Limb (tissue), 2 donors: ENCODE measurements at regions not wholly inside any gene's neighbourhood (a gene's known extent, or its start where the extent isn't known, plus 50 kb on each side); places are given as distances from the start of the nearest gene placed in this dataset.

Experiments
- DNase-seq, 2 donors: peaks; one replicate each; pipeline ENCODE4 v3.0.0-alpha.2; 2016; ENCODE audit errors: extremely low spot score in 2 of 2

DNA sequence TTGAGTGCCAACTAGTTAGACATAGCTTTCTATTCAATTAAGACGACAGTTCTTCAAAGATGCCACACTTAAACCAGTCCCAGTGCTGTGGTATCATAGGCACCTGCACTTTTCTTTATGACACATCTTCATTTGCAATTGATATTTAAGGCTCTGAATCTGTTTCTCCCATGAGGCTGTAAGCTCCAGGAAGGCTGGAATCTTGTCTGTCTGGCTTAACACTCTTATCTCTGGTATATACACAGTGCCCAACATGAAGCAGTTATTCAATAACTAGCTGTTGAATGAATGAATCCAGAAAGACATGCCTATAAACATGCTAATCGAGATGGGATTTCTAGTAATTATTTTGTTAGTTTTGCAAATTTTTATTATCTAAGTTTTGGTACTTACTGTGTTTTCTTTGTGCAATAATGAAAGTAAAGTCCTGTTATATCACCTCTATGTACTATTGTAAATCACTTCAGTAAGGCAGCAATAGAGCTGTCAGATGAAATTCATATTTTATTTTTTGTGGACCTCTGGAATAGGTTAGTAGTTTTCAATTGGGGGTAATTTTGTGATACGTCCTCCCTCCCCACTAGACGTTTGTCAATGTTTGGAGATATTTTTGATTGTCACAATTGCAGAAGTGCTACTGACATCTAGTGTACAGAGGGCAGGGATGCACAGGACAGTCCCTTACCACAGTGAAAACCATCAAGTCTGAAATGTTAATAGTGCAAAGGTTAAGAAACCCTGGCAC lies 51.3 kb upstream of the STEAP4 start:
- DNase-seq, result no peak

DNA sequence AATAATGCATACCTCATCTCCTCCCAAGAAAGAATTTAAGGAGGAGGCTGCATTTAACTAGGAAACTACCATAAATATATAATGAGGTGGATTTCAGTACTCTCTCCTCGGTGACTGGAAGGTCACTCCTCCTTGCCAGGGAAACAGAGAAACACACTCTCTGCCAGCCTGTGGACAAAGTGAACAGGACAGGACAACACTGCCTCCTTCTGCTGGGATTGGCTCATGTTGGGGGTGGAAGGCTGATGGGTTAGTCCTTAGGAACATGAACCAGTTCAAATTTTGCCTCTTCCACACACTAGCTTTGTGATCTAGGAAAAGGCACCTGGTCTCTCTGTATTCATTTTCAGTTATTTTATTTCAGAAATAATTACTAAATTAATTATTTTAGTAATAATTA lies 50.6 kb upstream of the STEAP4 start:
- DNase-seq, result no peak
